ENCODE measurements at regions not wholly inside any gene's neighbourhood (a gene's known extent, or its start where the extent isn't known, plus 50 kb on each side); places are given as distances from the start of the nearest gene placed in this dataset.

DNA sequence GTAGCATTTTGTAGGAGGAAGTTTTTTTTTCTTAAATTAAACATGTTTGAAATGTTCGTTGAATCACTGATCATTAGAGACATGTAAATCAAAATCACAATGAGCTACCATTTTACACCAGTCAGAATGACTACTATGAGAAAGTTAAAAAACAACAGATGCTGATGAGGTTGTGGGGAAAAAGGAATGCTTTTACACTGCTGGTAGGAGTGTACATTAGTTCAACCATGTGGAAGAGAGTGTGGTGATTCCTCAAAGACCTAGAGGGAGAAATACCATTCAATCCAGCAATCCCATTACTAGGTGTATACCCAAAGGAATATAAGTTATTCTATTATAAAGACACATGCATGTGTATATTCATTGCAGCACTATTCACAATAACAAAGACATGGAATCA lies 122.0 kb upstream of the ARGLU1 start:
- TF ChIP-seq, protein P1, sequence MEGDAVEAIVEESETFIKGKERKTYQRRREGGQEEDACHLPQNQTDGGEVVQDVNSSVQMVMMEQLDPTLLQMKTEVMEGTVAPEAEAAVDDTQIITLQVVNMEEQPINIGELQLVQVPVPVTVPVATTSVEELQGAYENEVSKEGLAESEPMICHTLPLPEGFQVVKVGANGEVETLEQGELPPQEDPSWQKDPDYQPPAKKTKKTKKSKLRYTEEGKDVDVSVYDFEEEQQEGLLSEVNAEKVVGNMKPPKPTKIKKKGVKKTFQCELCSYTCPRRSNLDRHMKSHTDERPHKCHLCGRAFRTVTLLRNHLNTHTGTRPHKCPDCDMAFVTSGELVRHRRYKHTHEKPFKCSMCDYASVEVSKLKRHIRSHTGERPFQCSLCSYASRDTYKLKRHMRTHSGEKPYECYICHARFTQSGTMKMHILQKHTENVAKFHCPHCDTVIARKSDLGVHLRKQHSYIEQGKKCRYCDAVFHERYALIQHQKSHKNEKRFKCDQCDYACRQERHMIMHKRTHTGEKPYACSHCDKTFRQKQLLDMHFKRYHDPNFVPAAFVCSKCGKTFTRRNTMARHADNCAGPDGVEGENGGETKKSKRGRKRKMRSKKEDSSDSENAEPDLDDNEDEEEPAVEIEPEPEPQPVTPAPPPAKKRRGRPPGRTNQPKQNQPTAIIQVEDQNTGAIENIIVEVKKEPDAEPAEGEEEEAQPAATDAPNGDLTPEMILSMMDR (IDR thresholded peaks at IDR 0.05) = no peak
- TF ChIP-seq MAX (CRISPR knock-in tag; IDR thresholded peaks at IDR 0.05) (no peak), HMGA2 (CRISPR knock-in tag; IDR thresholded peaks at IDR 0.05) (no peak), PRDM15 (CRISPR knock-in tag; IDR thresholded peaks at IDR 0.05) (no peak), ESRRA (CRISPR knock-in tag; IDR thresholded peaks at IDR 0.05; ENCODE audit: borderline replicate concordance) (no peak), TCF7 (CRISPR knock-in tag; IDR thresholded peaks at IDR 0.05; ENCODE audit: low read depth) (no peak), FOXP4 (CRISPR knock-in tag; IDR thresholded peaks at IDR 0.05) (no peak), OVOL2 (CRISPR knock-in tag; IDR thresholded peaks at IDR 0.05; ENCODE audit: borderline replicate concordance) (no peak), ZBTB43 (CRISPR knock-in tag; IDR thresholded peaks at IDR 0.05) (no peak), NR2C2 (CRISPR knock-in tag; IDR thresholded peaks at IDR 0.05) (no peak), ETV6 (CRISPR knock-in tag; IDR thresholded peaks at IDR 0.05) (no peak), ZNF138 (CRISPR knock-in tag; conservative IDR thresholded peaks at IDR 0.05) (no peak)
- TF ChIP-seq, protein P2, sequence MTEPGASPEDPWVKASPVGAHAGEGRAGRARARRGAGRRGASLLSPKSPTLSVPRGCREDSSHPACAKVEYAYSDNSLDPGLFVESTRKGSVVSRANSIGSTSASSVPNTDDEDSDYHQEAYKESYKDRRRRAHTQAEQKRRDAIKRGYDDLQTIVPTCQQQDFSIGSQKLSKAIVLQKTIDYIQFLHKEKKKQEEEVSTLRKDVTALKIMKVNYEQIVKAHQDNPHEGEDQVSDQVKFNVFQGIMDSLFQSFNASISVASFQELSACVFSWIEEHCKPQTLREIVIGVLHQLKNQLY (CRISPR knock-in tag; IDR thresholded peaks at IDR 0.05) = no peak
